Memory B cell (primary cell): ENCODE measurements at regions not wholly inside any gene's neighbourhood (a gene's known extent, or its start where the extent isn't known, plus 50 kb on each side); places are given as distances from the start of the nearest gene placed in this dataset.

ENCODE experiments used
- ATAC-seq: fragments of 150-1000 bp; cut with Tn5 transposase; 2 replicates; pipeline ENCODE4 v1.10.0; 2021; ENCODE audit warnings: low read depth, mild to moderate bottlenecking, moderate library complexity
- DNase-seq, 2 donors: peaks; one replicate each; pipeline ENCODE4 v3.0.0; 2022; ENCODE audit warnings: low spot score in 2 of 2
- H3K27ac Mint-ChIP-seq: one replicate; pipeline ENCODE4 v1.8.0; 2022; ENCODE audit warnings: mild to moderate bottlenecking, moderate library complexity, mixed read lengths
- H3K27me3 Mint-ChIP-seq: one replicate; pipeline ENCODE4 v1.8.0; 2022; ENCODE audit warnings: mixed read lengths
- H3K36me3 Mint-ChIP-seq: one replicate; pipeline ENCODE4 v1.8.0; 2022; ENCODE audit warnings: mild to moderate bottlenecking, mixed read lengths
- H3K4me1 Mint-ChIP-seq: one replicate; pipeline ENCODE4 v1.8.0; 2022; ENCODE audit warnings: mixed read lengths
- H3K4me3 Mint-ChIP-seq: one replicate; pipeline ENCODE4 v1.8.0; 2022; ENCODE audit warnings: mild to moderate bottlenecking, moderate library complexity, mixed read lengths
- H3K9me3 Mint-ChIP-seq: one replicate; pipeline ENCODE4 v1.8.0; 2022; ENCODE audit warnings: mixed read lengths

GRCh38 chr13:105312906-105313305, 1222.6 kb downstream of the EFNB2 start:
- Mint-ChIP-seq H3K36me3 (no peaks in the 10 kb centered on the region), H3K27ac (no peak overlapping the region), H3K4me3 (no peak overlapping the region), H3K4me1 (no peaks in the 10 kb centered on the region), H3K27me3 (no peaks in the 10 kb centered on the region), H3K9me3 (no peaks in the 10 kb centered on the region)
- DNase-seq (no peak), ATAC-seq (no peak)

GRCh38 chr13:105311094-105311493, 1224.4 kb downstream of the EFNB2 start:
- Mint-ChIP-seq H3K4me3 (no peak overlapping the region), H3K27ac (no peak overlapping the region), H3K27me3 (no peaks in the 10 kb centered on the region), H3K36me3 (no peaks in the 10 kb centered on the region), H3K4me1 (no peaks in the 10 kb centered on the region), H3K9me3 (no peaks in the 10 kb centered on the region)
- ATAC-seq (no peak), DNase-seq (no peak)

- H3K4me3 Mint-ChIP-seq: no peak overlapping the region
- no peaks in the 10 kb centered on the region for H3K4me1 Mint-ChIP-seq
- ATAC-seq (no peak), DNase-seq (no peak)
- H3K27ac Mint-ChIP-seq: no peak overlapping the region
- peaks cover 4% of the 10 kb centered on the region for H3K9me3 Mint-ChIP-seq
- H3K36me3 Mint-ChIP-seq: no peaks in the 10 kb centered on the region
- H3K27me3 Mint-ChIP-seq: no peaks in the 10 kb centered on the region
These were observed 1227.7 kb downstream of the EFNB2 start for GRCh38 chr13:105307776-105308175.

GRCh38 chr13:105297839-105298238, 1237.6 kb downstream of the EFNB2 start:
- no peaks in the 10 kb centered on the region for H3K36me3 Mint-ChIP-seq
- no peak overlapping the region for H3K27ac Mint-ChIP-seq
- H3K4me3 Mint-ChIP-seq: no peak overlapping the region
- ATAC-seq (no peak), DNase-seq (no peak)
- no peaks in the 10 kb centered on the region for H3K27me3 Mint-ChIP-seq
- H3K4me1 Mint-ChIP-seq: no peaks in the 10 kb centered on the region
- H3K9me3 Mint-ChIP-seq: no peaks in the 10 kb centered on the region

GRCh38 chr13:105291987-105292386, 1243.5 kb downstream of the EFNB2 start:
- H3K27me3 Mint-ChIP-seq: no peaks in the 10 kb centered on the region
- H3K4me1 Mint-ChIP-seq: no peaks in the 10 kb centered on the region
- peaks cover 2% of the 10 kb centered on the region for H3K9me3 Mint-ChIP-seq
- H3K36me3 Mint-ChIP-seq: no peaks in the 10 kb centered on the region
- no peak overlapping the region for H3K4me3 Mint-ChIP-seq
- no peak overlapping the region for H3K27ac Mint-ChIP-seq
- DNase-seq (no peak), ATAC-seq (no peak)

GRCh38 chr13:105290596-105290995, 1244.9 kb downstream of the EFNB2 start:
- no peak overlapping the region for H3K4me3 Mint-ChIP-seq
- DNase-seq (no peak), ATAC-seq (no peak)
- H3K9me3 Mint-ChIP-seq: peaks cover 2% of the 10 kb centered on the region
- H3K27me3 Mint-ChIP-seq: no peaks in the 10 kb centered on the region
- H3K4me1 Mint-ChIP-seq: no peaks in the 10 kb centered on the region
- H3K27ac Mint-ChIP-seq: no peak overlapping the region
- no peaks in the 10 kb centered on the region for H3K36me3 Mint-ChIP-seq

- H3K27me3 Mint-ChIP-seq: no peaks in the 10 kb centered on the region
- no peak for ATAC-seq
- no peak overlapping the region for H3K27ac Mint-ChIP-seq
- peaks cover 2% of the 10 kb centered on the region for H3K9me3 Mint-ChIP-seq
- DNase-seq: no peak
- no peaks in the 10 kb centered on the region for H3K36me3 Mint-ChIP-seq
- H3K4me1 Mint-ChIP-seq: no peaks in the 10 kb centered on the region
- no peak overlapping the region for H3K4me3 Mint-ChIP-seq
These were observed 1249.9 kb downstream of the EFNB2 start for GRCh38 chr13:105285526-105285925.

GRCh38 chr13:105282406-105283285, 1252.8 kb downstream of the EFNB2 start:
- Mint-ChIP-seq H3K27ac (no peak overlapping the region), H3K4me3 (no peak overlapping the region), H3K9me3 (peaks cover 2% of the 10 kb centered on the region), H3K4me1 (no peaks in the 10 kb centered on the region), H3K27me3 (no peaks in the 10 kb centered on the region), H3K36me3 (no peaks in the 10 kb centered on the region)
- DNase-seq (no peak), ATAC-seq (no peak)

GRCh38 chr13:105278943-105279381, 1256.5 kb downstream of the EFNB2 start:
- no peak overlapping the region for H3K4me3 Mint-ChIP-seq
- no peak overlapping the region for H3K27ac Mint-ChIP-seq
- ATAC-seq (no peak), DNase-seq (no peak)
- H3K9me3 Mint-ChIP-seq: no peaks in the 10 kb centered on the region
- no peaks in the 10 kb centered on the region for H3K36me3 Mint-ChIP-seq
- no peaks in the 10 kb centered on the region for H3K4me1 Mint-ChIP-seq
- H3K27me3 Mint-ChIP-seq: no peaks in the 10 kb centered on the region

- DNase-seq (no peak), ATAC-seq (no peak)
- Mint-ChIP-seq H3K4me1 (peaks cover 5% of the 10 kb centered on the region), H3K4me3 (no peak overlapping the region), H3K27me3 (peaks cover 2% of the 10 kb centered on the region), H3K9me3 (peaks cover 3% of the 10 kb centered on the region), H3K27ac (no peak overlapping the region), H3K36me3 (no peaks in the 10 kb centered on the region)
These were observed 1258.9 kb downstream of the EFNB2 start for GRCh38 chr13:105276571-105276970.

- DNase-seq (no peak), ATAC-seq (no peak)
- Mint-ChIP-seq H3K4me1 (peaks cover 5% of the 10 kb centered on the region), H3K27me3 (peaks cover 2% of the 10 kb centered on the region), H3K36me3 (no peaks in the 10 kb centered on the region), H3K27ac (no peak overlapping the region), H3K9me3 (peaks cover 4% of the 10 kb centered on the region), H3K4me3 (no peak overlapping the region)
These were observed 1261.7 kb downstream of the EFNB2 start for GRCh38 chr13:105273665-105274222.

GRCh38 chr13:105272660-105273631, 1262.5 kb downstream of the EFNB2 start:
- Mint-ChIP-seq H3K9me3 (peaks cover 4% of the 10 kb centered on the region), H3K4me1 (peaks cover 5% of the 10 kb centered on the region), H3K27ac (no peak overlapping the region), H3K36me3 (no peaks in the 10 kb centered on the region), H3K27me3 (peaks cover 2% of the 10 kb centered on the region), H3K4me3 (no peak overlapping the region)
- ATAC-seq (peak; percentile 59), DNase-seq (no peak)

- Mint-ChIP-seq H3K4me1 (no peaks in the 10 kb centered on the region), H3K4me3 (no peak overlapping the region), H3K9me3 (peaks cover 2% of the 10 kb centered on the region), H3K27me3 (no peaks in the 10 kb centered on the region), H3K27ac (no peak overlapping the region), H3K36me3 (no peaks in the 10 kb centered on the region)
- ATAC-seq (no peak), DNase-seq (no peak)
These were observed 1268.8 kb downstream of the EFNB2 start for GRCh38 chr13:105266615-105267014.

- no peaks in the 10 kb centered on the region for H3K27me3 Mint-ChIP-seq
- H3K4me1 Mint-ChIP-seq: no peaks in the 10 kb centered on the region
- ATAC-seq (no peak), DNase-seq (no peak)
- no peaks in the 10 kb centered on the region for H3K9me3 Mint-ChIP-seq
- no peak overlapping the region for H3K4me3 Mint-ChIP-seq
- H3K27ac Mint-ChIP-seq: no peak overlapping the region
- no peaks in the 10 kb centered on the region for H3K36me3 Mint-ChIP-seq
These were observed 1272.9 kb downstream of the EFNB2 start for GRCh38 chr13:105262579-105262978.
